ENCODE measurements at regions not wholly inside any gene's neighbourhood (a gene's known extent, or its start where the extent isn't known, plus 50 kb on each side); places are given as distances from the start of the nearest gene placed in this dataset.
"Not testable (repeated sequence)": the region's sequence is repeated elsewhere in the genome, so short reads cannot be mapped to it uniquely, and the experiment has no call there.

DNA sequence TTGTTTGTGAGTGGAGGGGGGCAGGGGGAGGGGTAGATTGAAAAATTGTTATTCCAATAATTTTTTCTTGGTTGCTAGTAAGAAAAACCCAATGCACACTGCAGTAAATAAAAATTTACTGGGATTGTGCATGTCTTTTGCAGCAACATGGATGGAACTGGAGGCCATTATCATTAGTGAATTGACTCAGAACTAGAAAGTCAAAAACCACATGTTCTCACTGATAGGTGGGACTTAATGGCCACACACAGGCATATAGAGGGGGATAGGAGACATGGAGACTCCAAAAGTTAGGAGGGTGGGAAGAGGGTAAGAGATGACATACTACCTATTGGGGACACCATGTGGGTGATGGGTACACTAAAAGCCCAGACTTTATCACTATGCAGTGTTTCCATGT is 67.2 kb downstream of the BUB3 start:
- no peak for DNase-seq (ENCODE audit: low read depth)
- H3K4me3 ChIP-seq (ENCODE audit: control insufficient read depth, low read depth, low read length) = no peak overlapping the region
- TF ChIP-seq, protein P1, sequence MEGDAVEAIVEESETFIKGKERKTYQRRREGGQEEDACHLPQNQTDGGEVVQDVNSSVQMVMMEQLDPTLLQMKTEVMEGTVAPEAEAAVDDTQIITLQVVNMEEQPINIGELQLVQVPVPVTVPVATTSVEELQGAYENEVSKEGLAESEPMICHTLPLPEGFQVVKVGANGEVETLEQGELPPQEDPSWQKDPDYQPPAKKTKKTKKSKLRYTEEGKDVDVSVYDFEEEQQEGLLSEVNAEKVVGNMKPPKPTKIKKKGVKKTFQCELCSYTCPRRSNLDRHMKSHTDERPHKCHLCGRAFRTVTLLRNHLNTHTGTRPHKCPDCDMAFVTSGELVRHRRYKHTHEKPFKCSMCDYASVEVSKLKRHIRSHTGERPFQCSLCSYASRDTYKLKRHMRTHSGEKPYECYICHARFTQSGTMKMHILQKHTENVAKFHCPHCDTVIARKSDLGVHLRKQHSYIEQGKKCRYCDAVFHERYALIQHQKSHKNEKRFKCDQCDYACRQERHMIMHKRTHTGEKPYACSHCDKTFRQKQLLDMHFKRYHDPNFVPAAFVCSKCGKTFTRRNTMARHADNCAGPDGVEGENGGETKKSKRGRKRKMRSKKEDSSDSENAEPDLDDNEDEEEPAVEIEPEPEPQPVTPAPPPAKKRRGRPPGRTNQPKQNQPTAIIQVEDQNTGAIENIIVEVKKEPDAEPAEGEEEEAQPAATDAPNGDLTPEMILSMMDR (IDR thresholded peaks at IDR 0.05; ENCODE audit: control insufficient read depth, insufficient read depth, low read depth, low read length, missing control alignments) = no peak

DNA sequence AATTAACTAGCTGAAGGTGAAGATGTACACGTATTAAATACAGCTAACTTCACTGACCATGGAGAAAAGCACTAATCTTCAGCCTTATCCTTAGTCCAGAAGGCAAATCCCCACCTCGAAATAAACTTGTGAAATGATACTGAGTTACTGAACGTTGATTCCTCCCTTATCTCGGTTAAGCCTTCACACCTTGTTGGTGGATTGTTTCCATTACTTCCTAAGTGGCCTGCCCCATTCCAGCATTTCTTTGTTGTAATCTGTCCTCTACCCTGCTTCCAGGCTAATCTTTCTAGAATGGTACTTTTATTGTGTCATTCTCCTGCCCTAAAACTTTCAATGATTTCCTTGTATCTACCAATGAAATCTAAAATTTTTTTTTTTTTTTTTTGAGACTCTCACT is 68.6 kb downstream of the BUB3 start:
- H3K4me3 ChIP-seq (ENCODE audit: control insufficient read depth, low read depth, low read length) = no peak overlapping the region
- TF ChIP-seq, protein P1 (IDR thresholded peaks at IDR 0.05; ENCODE audit: control insufficient read depth, insufficient read depth, low read depth, low read length, missing control alignments) = no peak
- no peak for DNase-seq (ENCODE audit: low read depth)

DNA sequence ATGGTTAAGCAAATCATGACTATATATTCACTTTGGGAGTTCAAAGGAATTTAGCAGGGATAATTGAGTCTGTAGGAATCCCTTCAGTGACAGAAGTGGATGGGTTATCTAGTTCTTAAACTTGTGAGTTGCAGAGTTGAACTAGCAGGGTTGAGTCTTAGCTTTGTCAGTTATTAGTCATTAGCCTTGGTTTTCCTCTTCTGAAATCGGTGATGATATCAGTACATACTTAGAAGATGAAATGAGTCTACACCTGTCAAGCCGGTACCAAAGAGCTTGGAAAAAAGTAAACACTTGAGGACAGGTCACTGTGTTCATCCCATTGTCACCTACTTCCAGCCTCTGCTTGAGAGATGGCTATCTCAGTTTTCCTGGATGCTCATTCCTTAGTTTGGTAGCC is 73.5 kb downstream of the BUB3 start:
- no peak for DNase-seq (ENCODE audit: low read depth)
- TF ChIP-seq, protein P1 (IDR thresholded peaks at IDR 0.05; ENCODE audit: control insufficient read depth, insufficient read depth, low read depth, low read length, missing control alignments) = no peak
- no peak overlapping the region for H3K4me3 ChIP-seq (ENCODE audit: control insufficient read depth, low read depth, low read length)

DNA sequence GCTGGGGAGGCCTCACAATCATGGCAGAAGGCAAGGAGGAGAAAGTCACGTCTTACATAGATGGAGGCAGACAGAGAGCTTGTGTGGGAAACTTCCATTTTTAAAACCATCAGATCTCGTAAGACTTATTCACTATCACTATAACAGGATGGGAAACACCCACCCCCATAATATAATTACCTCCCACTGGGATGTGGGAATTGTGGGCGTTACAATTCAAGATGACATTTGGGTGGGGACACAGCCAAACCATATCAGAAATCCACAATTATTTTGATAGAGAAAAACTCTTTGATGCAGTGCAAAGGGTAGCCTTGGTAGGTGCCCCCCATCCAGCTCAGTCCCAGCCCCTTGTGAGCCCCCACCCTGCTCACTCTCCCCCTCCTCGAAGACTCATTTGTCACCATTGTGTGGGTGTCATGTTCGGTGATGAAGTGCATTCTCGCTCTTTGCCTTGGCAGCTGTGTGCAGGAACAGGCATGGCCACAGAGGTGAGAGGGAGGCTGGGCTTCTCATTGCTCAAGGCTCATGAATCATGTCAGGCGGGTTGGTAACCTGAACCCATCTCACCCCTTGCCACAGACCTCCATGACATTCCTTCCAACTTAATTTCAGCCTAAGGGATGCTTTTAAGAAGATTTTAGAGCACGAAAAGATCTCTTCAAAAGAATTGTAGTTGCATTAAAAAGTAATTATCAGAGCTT is 75.9 kb downstream of the BUB3 start:
- no peak overlapping the region for H3K4me3 ChIP-seq (ENCODE audit: control insufficient read depth, low read depth, low read length)
- TF ChIP-seq, protein P1 (IDR thresholded peaks at IDR 0.05; ENCODE audit: control insufficient read depth, insufficient read depth, low read depth, low read length, missing control alignments) = no peak
- no peak for DNase-seq (ENCODE audit: low read depth)

DNA sequence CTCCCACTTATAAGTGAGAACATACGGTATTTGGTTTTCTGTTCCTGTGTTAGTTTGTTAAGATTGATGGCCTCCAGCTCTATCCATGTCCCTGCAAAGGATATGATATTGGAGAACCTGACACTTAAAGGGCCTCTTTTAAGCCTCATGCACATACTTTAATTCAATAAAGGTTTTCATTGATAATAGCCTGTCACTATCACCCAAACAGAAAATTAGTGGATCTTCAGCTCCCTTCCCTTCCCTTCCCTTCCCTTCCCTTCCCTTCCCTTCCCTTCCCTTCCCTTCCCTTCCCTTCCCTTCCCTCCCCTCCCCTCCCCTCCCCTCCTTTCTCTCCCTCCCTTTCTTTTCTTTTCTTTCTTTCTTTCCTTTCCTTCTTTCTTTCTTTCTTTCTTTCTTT is 78.7 kb downstream of the BUB3 start:
- H3K4me3 ChIP-seq (ENCODE audit: control insufficient read depth, low read depth, low read length); DNase-seq (ENCODE audit: low read depth): not testable (repeated sequence)

DNA sequence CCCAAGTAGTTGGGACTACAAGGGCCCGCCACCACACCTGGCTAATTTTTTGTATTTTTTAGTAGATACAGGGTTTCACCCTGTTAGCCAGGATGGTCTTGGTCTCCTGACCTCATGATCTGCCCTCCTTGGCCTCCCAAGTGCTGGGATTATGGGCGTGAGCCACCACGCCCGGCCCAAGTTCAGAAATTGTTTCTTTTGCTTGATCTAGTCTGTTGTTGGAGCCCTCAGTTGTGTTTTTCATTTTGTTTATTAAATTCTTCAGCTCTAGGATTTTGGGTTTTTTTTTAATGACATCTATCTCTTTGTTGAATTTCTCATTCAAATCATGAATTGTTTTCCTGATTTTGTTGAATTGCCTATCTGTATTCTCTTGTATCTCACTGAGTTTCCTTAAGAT is 80.8 kb downstream of the BUB3 start:
- H3K4me3 ChIP-seq (ENCODE audit: control insufficient read depth, low read depth, low read length); DNase-seq (ENCODE audit: low read depth): not testable (repeated sequence)

DNA sequence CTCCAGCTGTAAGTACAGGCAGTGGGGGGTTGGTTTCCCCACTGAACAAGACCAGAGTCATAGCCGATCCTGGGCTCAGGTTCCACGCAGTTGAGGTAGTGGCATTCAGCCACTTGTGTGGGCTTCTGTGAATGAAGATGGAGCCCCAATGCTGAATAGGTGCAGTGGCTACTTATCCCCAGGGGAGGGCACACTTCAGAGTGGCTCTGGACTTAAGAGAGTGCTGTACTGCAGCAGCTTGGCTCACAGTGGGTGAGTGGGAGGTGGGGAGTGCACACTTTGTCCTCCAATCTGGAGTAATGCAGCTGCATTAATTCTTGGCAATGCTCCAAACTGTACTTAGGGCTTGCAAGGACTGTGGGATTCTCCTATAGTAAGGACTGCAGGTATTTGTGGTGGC is 81.9 kb downstream of the BUB3 start:
- H3K4me3 ChIP-seq (ENCODE audit: control insufficient read depth, low read depth, low read length) = no peak overlapping the region
- DNase-seq (ENCODE audit: low read depth) = no peak
- TF ChIP-seq, protein P1 (IDR thresholded peaks at IDR 0.05; ENCODE audit: control insufficient read depth, insufficient read depth, low read depth, low read length, missing control alignments) = no peak

DNA sequence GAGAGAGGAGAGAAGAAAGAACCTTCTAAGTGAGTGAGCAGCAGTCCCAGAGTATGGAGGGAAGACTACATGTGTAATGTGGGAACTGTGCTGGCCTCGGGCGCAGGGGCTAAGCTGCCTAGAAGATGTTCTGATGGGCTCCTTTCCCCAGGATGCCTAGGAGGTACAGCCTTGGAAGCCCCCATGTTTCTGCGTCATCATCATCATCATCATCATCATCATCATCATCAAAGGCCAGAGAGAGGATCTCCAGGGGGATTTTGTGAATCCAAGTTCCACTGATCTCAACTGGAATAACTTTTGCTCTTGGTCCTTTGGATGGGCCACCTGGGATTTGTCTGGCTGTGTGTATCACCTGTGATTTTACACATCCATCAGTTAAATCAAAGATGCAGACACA is 86.0 kb downstream of the BUB3 start:
- DNase-seq (ENCODE audit: low read depth) = no peak
- TF ChIP-seq, protein P1 (IDR thresholded peaks at IDR 0.05; ENCODE audit: control insufficient read depth, insufficient read depth, low read depth, low read length, missing control alignments) = no peak
- H3K4me3 ChIP-seq (ENCODE audit: control insufficient read depth, low read depth, low read length) = no peak overlapping the region
